ENCODE measurements at regions not wholly inside any gene's neighbourhood (a gene's known extent, or its start where the extent isn't known, plus 50 kb on each side); places are given as distances from the start of the nearest gene placed in this dataset.

DNA sequence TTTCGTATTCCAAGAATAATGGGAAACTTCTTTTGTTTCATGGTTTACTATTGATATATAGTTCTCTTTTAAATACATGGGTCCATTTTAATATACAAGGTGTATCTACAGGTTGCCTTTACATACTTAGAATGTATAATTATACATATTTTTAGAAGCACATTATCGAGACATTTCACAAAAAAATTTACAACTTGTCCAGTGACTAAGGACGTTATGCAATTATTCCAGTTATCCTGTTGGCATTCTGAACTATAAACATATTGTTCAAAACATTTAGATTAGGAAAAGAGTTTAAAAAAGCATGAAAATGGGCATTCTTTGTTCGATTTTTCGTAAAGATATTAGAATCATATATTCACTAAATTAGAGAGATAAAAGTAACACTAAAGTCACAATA lies 344.6 kb upstream of the TMEFF2 start:
- DNase-seq (no peak), ATAC-seq (ENCODE audit: low read depth) (no peak)
- H3K27ac ChIP-seq (ENCODE audit: low read length in 2 of 2): no peak overlapping the region
- no peaks in the 10 kb centered on the region for H3K27me3 ChIP-seq (replicated peaks in 1 of 4; ENCODE audit: control extremely low read depth in 1 of 4, control insufficient read depth in 3 of 4, insufficient read depth in 4 of 4, low read length in 3 of 4)
- WGBS (ENCODE audit: insufficient coverage): no CpG with 5 or more reads among the region's 5 CpGs
- ChIA-PET CTCF (no interaction called here), POLR2A (no interaction called here)
- no peaks in the 10 kb centered on the region for H3K9me3 ChIP-seq (ENCODE audit: control extremely low read depth in 1 of 3, control insufficient read depth in 2 of 3, insufficient read depth in 1 of 3, low read length in 2 of 3)
- no peaks in the 10 kb centered on the region for H3K79me2 ChIP-seq (ENCODE audit: control insufficient read depth, insufficient read depth, low read length)
- no peaks in the 10 kb centered on the region for H3K36me3 ChIP-seq (replicated peaks in 1 of 2; ENCODE audit: control extremely low read depth in 1 of 2, control insufficient read depth in 1 of 2, extremely low read depth in 1 of 2, insufficient read depth in 2 of 2, low read length in 1 of 2)
- no peak overlapping the region for H3K4me3 ChIP-seq (ENCODE audit: control extremely low read depth in 1 of 5, extremely low read depth in 1 of 5, insufficient read depth in 1 of 5, low read depth in 2 of 5, low read length in 4 of 5)
- intact Hi-C loops (cut with micrococcal nuclease): no loop called here
- no peaks in the 10 kb centered on the region for H3K27me3 Mint-ChIP-seq
- H4K20me1 ChIP-seq (ENCODE audit: control insufficient read depth, insufficient read depth, low read length, poor library complexity, severe bottlenecking): no peaks in the 10 kb centered on the region
- H3K4me2 ChIP-seq (replicated peaks; ENCODE audit: low read depth, low read length, poor library complexity, severe bottlenecking): no peak overlapping the region
- no peak overlapping the region for H3K4me3 Mint-ChIP-seq
- H3K9me3 Mint-ChIP-seq (ENCODE audit: insufficient read depth): no peaks in the 10 kb centered on the region
- no peaks in the 10 kb centered on the region for H3K4me1 Mint-ChIP-seq
- H3K4me1 ChIP-seq (ENCODE audit: control insufficient read depth in 2 of 2, insufficient read depth in 2 of 2, low read length in 2 of 2): no peaks in the 10 kb centered on the region
- H2AFZ ChIP-seq (ENCODE audit: insufficient read depth, low read depth, low read length, poor library complexity, severe bottlenecking): no peak overlapping the region
- H3K27ac Mint-ChIP-seq: no peak overlapping the region
- TF ChIP-seq, protein P1, sequence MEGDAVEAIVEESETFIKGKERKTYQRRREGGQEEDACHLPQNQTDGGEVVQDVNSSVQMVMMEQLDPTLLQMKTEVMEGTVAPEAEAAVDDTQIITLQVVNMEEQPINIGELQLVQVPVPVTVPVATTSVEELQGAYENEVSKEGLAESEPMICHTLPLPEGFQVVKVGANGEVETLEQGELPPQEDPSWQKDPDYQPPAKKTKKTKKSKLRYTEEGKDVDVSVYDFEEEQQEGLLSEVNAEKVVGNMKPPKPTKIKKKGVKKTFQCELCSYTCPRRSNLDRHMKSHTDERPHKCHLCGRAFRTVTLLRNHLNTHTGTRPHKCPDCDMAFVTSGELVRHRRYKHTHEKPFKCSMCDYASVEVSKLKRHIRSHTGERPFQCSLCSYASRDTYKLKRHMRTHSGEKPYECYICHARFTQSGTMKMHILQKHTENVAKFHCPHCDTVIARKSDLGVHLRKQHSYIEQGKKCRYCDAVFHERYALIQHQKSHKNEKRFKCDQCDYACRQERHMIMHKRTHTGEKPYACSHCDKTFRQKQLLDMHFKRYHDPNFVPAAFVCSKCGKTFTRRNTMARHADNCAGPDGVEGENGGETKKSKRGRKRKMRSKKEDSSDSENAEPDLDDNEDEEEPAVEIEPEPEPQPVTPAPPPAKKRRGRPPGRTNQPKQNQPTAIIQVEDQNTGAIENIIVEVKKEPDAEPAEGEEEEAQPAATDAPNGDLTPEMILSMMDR (IDR thresholded peaks at IDR 0.05): no peak
- TF ChIP-seq EZH2 (IDR thresholded peaks at IDR 0.05; ENCODE audit: borderline replicate concordance, insufficient read depth, low read depth, low read length, poor library complexity, severe bottlenecking): no peak
- no peak overlapping the region for H3K9ac ChIP-seq (ENCODE audit: low read length)

GRCh38 chr2:192536922-192537624 lies 342.3 kb upstream of the TMEFF2 start:
- H4K20me1 ChIP-seq (ENCODE audit: control insufficient read depth, insufficient read depth, low read length, poor library complexity, severe bottlenecking): no peaks in the 10 kb centered on the region
- H3K9ac ChIP-seq (ENCODE audit: low read length): no peak overlapping the region
- no peaks in the 10 kb centered on the region for H3K36me3 ChIP-seq (replicated peaks in 1 of 2; ENCODE audit: control extremely low read depth in 1 of 2, control insufficient read depth in 1 of 2, extremely low read depth in 1 of 2, insufficient read depth in 2 of 2, low read length in 1 of 2)
- intact Hi-C loops (cut with micrococcal nuclease): no loop called here
- TF ChIP-seq, protein P1 (IDR thresholded peaks at IDR 0.05): no peak
- TF ChIP-seq EZH2 (IDR thresholded peaks at IDR 0.05; ENCODE audit: borderline replicate concordance, insufficient read depth, low read depth, low read length, poor library complexity, severe bottlenecking): no peak
- H3K9me3 ChIP-seq (ENCODE audit: control extremely low read depth in 1 of 3, control insufficient read depth in 2 of 3, insufficient read depth in 1 of 3, low read length in 2 of 3): no peaks in the 10 kb centered on the region
- Mint-ChIP-seq H3K4me3 (no peak overlapping the region), H3K4me1 (no peaks in the 10 kb centered on the region), H3K27me3 (no peaks in the 10 kb centered on the region), H3K27ac (no peak overlapping the region), H3K9me3 (ENCODE audit: insufficient read depth) (no peaks in the 10 kb centered on the region)
- ATAC-seq (ENCODE audit: low read depth): no peak
- H3K4me1 ChIP-seq (ENCODE audit: control insufficient read depth in 2 of 2, insufficient read depth in 2 of 2, low read length in 2 of 2): no peaks in the 10 kb centered on the region
- H3K79me2 ChIP-seq (ENCODE audit: control insufficient read depth, insufficient read depth, low read length): no peaks in the 10 kb centered on the region
- no peaks in the 10 kb centered on the region for H3K27me3 ChIP-seq (replicated peaks in 1 of 4; ENCODE audit: control extremely low read depth in 1 of 4, control insufficient read depth in 3 of 4, insufficient read depth in 4 of 4, low read length in 3 of 4)
- ChIA-PET CTCF (no interaction called here), POLR2A (no interaction called here)
- WGBS (ENCODE audit: insufficient coverage): no CpG with 5 or more reads among the region's 2 CpGs
- no peak for DNase-seq
- no peak overlapping the region for H3K4me3 ChIP-seq (ENCODE audit: control extremely low read depth in 1 of 5, extremely low read depth in 1 of 5, insufficient read depth in 1 of 5, low read depth in 2 of 5, low read length in 4 of 5)
- no peak overlapping the region for H3K4me2 ChIP-seq (replicated peaks; ENCODE audit: low read depth, low read length, poor library complexity, severe bottlenecking)
- H3K27ac ChIP-seq (ENCODE audit: low read length in 2 of 2): no peak overlapping the region
- H2AFZ ChIP-seq (ENCODE audit: insufficient read depth, low read depth, low read length, poor library complexity, severe bottlenecking): no peak overlapping the region

Measured in B cell (primary cell).